HEK293 (cell line): ENCODE measurements at regions not wholly inside any gene's neighbourhood (a gene's known extent, or its start where the extent isn't known, plus 50 kb on each side); places are given as distances from the start of the nearest gene placed in this dataset.

Source experiments
- CTCF ChIA-PET: fragments of 350-600 bp; formaldehyde crosslinking; extraction: SDS; loops from one replicate; lab custom pipeline; 2021; ENCODE audit warnings: antibody characterized with exemption; lab: Yijun Ruan, JAX
- POLR2A ChIA-PET: fragments of 300-600 bp; formaldehyde crosslinking; extraction: SDS; loops from one replicate; lab custom pipeline; 2020; ENCODE audit warnings: antibody characterized with exemption, inconsistent platforms; lab: Yijun Ruan, JAX
- H3K27ac ChIP-seq: fragments of 200-500 bp; sonication (Bioruptor generic); 2 replicates; pipeline ENCODE4 v1.5.1; 2014; ENCODE audit warnings: low read depth, low read length, control low read depth, inconsistent platforms; ENCODE audit errors: extremely low read depth
- H3K36me3 ChIP-seq, 2 experiments: fragments of 200-500 bp in 1 of 2; sonication (Bioruptor generic) in 1 of 2; 1 replicate in 1 of 2; 2 replicates in 1 of 2; pipeline ENCODE4 v1.5.1; 2014 to 2017; ENCODE audit warnings: inconsistent platforms in 2 of 2, low read length in 2 of 2; ENCODE audit not compliant: control insufficient read depth in 2 of 2, insufficient read depth in 1 of 2
- H3K4me1 ChIP-seq: fragments of 200-500 bp; sonication (Bioruptor generic); 2 replicates; pipeline ENCODE4 v1.5.1; 2014; ENCODE audit warnings: mild to moderate bottlenecking, low read length, inconsistent platforms; ENCODE audit not compliant: control insufficient read depth, insufficient read depth
- H3K4me3 ChIP-seq: 2 replicates; pipeline ENCODE4 v1.5.1; 2011; ENCODE audit warnings: low read depth, mild to moderate bottlenecking, control low read depth, low read length, moderate library complexity
- H3K9me3 ChIP-seq: fragments of 200-500 bp; sonication (Bioruptor generic); 2 replicates; pipeline ENCODE4 v1.5.1; 2014; ENCODE audit warnings: low read depth, low read length, inconsistent platforms; ENCODE audit not compliant: control insufficient read depth, insufficient read depth
- AEBP2 ChIP-seq: fragments of 450-650 bp; formaldehyde crosslinking; IDR thresholded peaks from 2 replicates; pipeline ENCODE4 v1.5.1; 2016; ENCODE audit warnings: missing biosample characterization, missing genetic modification characterization, borderline replicate concordance
- KLF9 ChIP-seq: fragments of 450-650 bp; formaldehyde crosslinking; IDR thresholded peaks from 2 replicates; pipeline ENCODE4 v1.5.1; 2016; ENCODE audit warnings: missing biosample characterization, missing genetic modification characterization, low read depth
- PATZ1 ChIP-seq: fragments of 450-650 bp; formaldehyde crosslinking; IDR thresholded peaks from 2 replicates; pipeline ENCODE4 v1.5.1; 2016; ENCODE audit warnings: missing biosample characterization, missing genetic modification characterization
- SETDB1 ChIP-seq: IDR thresholded peaks from one replicate; pipeline ENCODE4 v1.6.1; 2017; ENCODE audit warnings: mild to moderate bottlenecking, low read length, moderate library complexity, mixed read lengths; ENCODE audit not compliant: insufficient read length
- TRIM28 ChIP-seq: IDR thresholded peaks from 2 replicates; pipeline ENCODE4 v1.6.1; 2011; ENCODE audit warnings: low read length, control low read depth, borderline replicate concordance
- ZBTB10 ChIP-seq: fragments of 450-650 bp; formaldehyde crosslinking; IDR thresholded peaks from 2 replicates; pipeline ENCODE4 v1.5.1; 2016; ENCODE audit warnings: missing biosample characterization, missing genetic modification characterization
- ZFP37 ChIP-seq: fragments of 450-650 bp; formaldehyde crosslinking; IDR thresholded peaks from 2 replicates; pipeline ENCODE4 v1.5.1; 2016; ENCODE audit warnings: missing biosample characterization, missing genetic modification characterization
- ZNF138 ChIP-seq: fragments of 450-650 bp; formaldehyde crosslinking; IDR thresholded peaks from 2 replicates; pipeline ENCODE4 v1.5.1; 2016; ENCODE audit warnings: missing biosample characterization, missing genetic modification characterization, borderline replicate concordance
- ZNF146 ChIP-seq: fragments of 450-650 bp; formaldehyde crosslinking; IDR thresholded peaks from 2 replicates; pipeline ENCODE4 v1.5.1; 2016; ENCODE audit warnings: missing biosample characterization, missing genetic modification characterization
- ZNF214 ChIP-seq: fragments of 450-650 bp; formaldehyde crosslinking; IDR thresholded peaks from 2 replicates; pipeline ENCODE4 v1.5.1; 2017; ENCODE audit warnings: missing biosample characterization, mild to moderate bottlenecking, missing genetic modification characterization, borderline replicate concordance
- ZNF223 ChIP-seq: fragments of 450-650 bp; formaldehyde crosslinking; IDR thresholded peaks from 2 replicates; pipeline ENCODE4 v1.5.1; 2016; ENCODE audit warnings: missing biosample characterization, missing genetic modification characterization
- ZNF311 ChIP-seq: fragments of 450-650 bp; formaldehyde crosslinking; IDR thresholded peaks from 2 replicates; pipeline ENCODE4 v1.5.1; 2017; ENCODE audit warnings: missing biosample characterization, missing genetic modification characterization, borderline replicate concordance
- ZNF366 ChIP-seq: fragments of 450-650 bp; formaldehyde crosslinking; conservative IDR thresholded peaks from 2 replicates; pipeline ENCODE4 v1.5.1; 2016; ENCODE audit warnings: missing biosample characterization, missing genetic modification characterization
- ZNF404 ChIP-seq: fragments of 450-650 bp; formaldehyde crosslinking; IDR thresholded peaks from 2 replicates; pipeline ENCODE4 v1.5.1; 2017; ENCODE audit warnings: missing biosample characterization, missing genetic modification characterization
- ZNF449 ChIP-seq: fragments of 450-650 bp; formaldehyde crosslinking; IDR thresholded peaks from 2 replicates; pipeline ENCODE4 v1.5.1; 2017; ENCODE audit warnings: missing biosample characterization, mild to moderate bottlenecking, missing genetic modification characterization, moderate library complexity
- ZNF530 ChIP-seq: fragments of 450-650 bp; formaldehyde crosslinking; IDR thresholded peaks from 2 replicates; pipeline ENCODE4 v1.5.1; 2016; ENCODE audit warnings: low read depth, missing biosample characterization, missing genetic modification characterization
- ZNF654 ChIP-seq: fragments of 450-650 bp; formaldehyde crosslinking; IDR thresholded peaks from 2 replicates; pipeline ENCODE4 v1.5.1; 2016; ENCODE audit warnings: low read depth, missing biosample characterization, missing genetic modification characterization
- ZNF704 ChIP-seq: fragments of 450-650 bp; formaldehyde crosslinking; IDR thresholded peaks from 2 replicates; pipeline ENCODE4 v1.5.1; 2016; ENCODE audit warnings: missing biosample characterization, missing genetic modification characterization
- ZNF843 ChIP-seq: fragments of 450-650 bp; formaldehyde crosslinking; IDR thresholded peaks from 2 replicates; pipeline ENCODE4 v1.5.1; 2016; ENCODE audit warnings: missing biosample characterization, missing genetic modification characterization
- ZSCAN16 ChIP-seq: fragments of 450-650 bp; formaldehyde crosslinking; IDR thresholded peaks from 2 replicates; pipeline ENCODE4 v1.5.1; 2016; ENCODE audit warnings: missing biosample characterization, missing genetic modification characterization

GRCh38 chr12:115730975-115731541 is 546.4 kb downstream of the MED13L start:
- Histone ChIP-seq H3K4me1 (no peaks in the 10 kb centered on the region), H3K27ac (no peak overlapping the region), H3K9me3 (no peaks in the 10 kb centered on the region), H3K4me3 (no peak overlapping the region), H3K36me3 (no peaks in the 10 kb centered on the region)
- TF ChIP-seq ZNF404 (tag by site-specific recombination), result no peak
- TF ChIP-seq SETDB1, result peak; percentile 52
- TF ChIP-seq TRIM28, result 0 out of 2 replicates have a peak, but pooled peaks have one; percentile 21
- CTCF ChIA-PET, result interaction anchor here (0.6 kb wide), 1 partner anchor 1224 kb away, joined by 3 read pairs; no protein-coding TSS in a partner anchor
- POLR2A ChIA-PET, result no interaction called here

GRCh38 chr12:115726691-115727090 is 550.8 kb downstream of the MED13L start:
- Histone ChIP-seq H3K4me3 (no peak overlapping the region), H3K4me1 (no peaks in the 10 kb centered on the region), H3K36me3 (no peaks in the 10 kb centered on the region), H3K9me3 (no peaks in the 10 kb centered on the region), H3K27ac (no peak overlapping the region)
- CTCF ChIA-PET, result interaction anchor here (0.7 kb wide), 1 partner anchor 597 kb away, joined by 3 read pairs; no protein-coding TSS in a partner anchor
- POLR2A ChIA-PET, result no interaction called here
- TF ChIP-seq ZNF223 (tag by site-specific recombination) (no peak), AEBP2 (no peak), ZFP37 (tag by site-specific recombination) (no peak), ZBTB10 (tag by site-specific recombination) (no peak), ZNF146 (tag by site-specific recombination) (no peak), ZNF214 (tag by site-specific recombination) (no peak), KLF9 (no peak), ZNF530 (tag by site-specific recombination) (no peak), ZNF449 (tag by site-specific recombination) (no peak), ZNF654 (tag by site-specific recombination) (no peak), ZSCAN16 (tag by site-specific recombination) (no peak), ZNF843 (no peak), ZNF311 (no peak), ZNF138 (no peak), PATZ1 (tag by site-specific recombination) (no peak), ZNF366 (tag by site-specific recombination) (no peak), ZNF704 (tag by site-specific recombination) (no peak)
